NB4 (cell line): ENCODE measurements at regions not wholly inside any gene's neighbourhood (a gene's known extent, or its start where the extent isn't known, plus 50 kb on each side); places are given as distances from the start of the nearest gene placed in this dataset.

Source experiments
- DNase-seq: peaks from one replicate; pipeline ENCODE4 v3.0.0; 2010; ENCODE audit warnings: low read depth
- H3K4me3 ChIP-seq: one replicate; pipeline ENCODE4 v1.5.1; 2011; ENCODE audit warnings: mild to moderate bottlenecking, low read depth, low read length, moderate library complexity
- MYC ChIP-seq: IDR thresholded peaks from 2 replicates; pipeline ENCODE4 v1.6.1; 2011; ENCODE audit warnings: low read depth, low read length
- POLR2A ChIP-seq: IDR thresholded peaks from 2 replicates; pipeline ENCODE4 v1.6.1; 2011; ENCODE audit warnings: mild to moderate bottlenecking; ENCODE audit not compliant: insufficient read length; ENCODE audit errors: extremely low read depth
- TF ChIP-seq, protein P1 (sequence below): IDR thresholded peaks from one replicate; pipeline ENCODE4 v1.5.1; 2012; ENCODE audit warnings: low read depth, low read length
- TF ChIP-seq, protein P2 (sequence below): IDR thresholded peaks from 2 replicates; pipeline ENCODE4 v1.6.1; 2011; ENCODE audit warnings: low read depth, low read length

DNA sequence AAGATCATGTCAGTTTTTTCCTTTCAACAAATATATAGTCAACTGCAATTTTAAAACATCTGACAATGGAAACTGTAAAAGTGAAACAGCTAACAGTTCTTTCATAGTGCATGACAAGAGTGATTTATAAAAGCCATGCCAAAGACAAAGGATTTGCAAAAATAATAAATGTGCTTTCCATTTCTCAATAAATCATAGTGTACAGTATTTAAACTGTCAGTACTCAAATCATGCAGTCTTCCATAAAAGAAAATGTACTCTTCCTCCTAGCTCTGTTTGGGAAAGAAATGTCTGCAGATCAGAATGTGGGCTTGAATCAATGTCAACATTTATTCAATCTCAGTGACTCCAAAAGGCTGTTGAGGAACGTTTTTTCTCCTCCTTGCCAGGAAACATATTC is 131.7 kb upstream of the PDE1A start:
- TF ChIP-seq, protein P1, sequence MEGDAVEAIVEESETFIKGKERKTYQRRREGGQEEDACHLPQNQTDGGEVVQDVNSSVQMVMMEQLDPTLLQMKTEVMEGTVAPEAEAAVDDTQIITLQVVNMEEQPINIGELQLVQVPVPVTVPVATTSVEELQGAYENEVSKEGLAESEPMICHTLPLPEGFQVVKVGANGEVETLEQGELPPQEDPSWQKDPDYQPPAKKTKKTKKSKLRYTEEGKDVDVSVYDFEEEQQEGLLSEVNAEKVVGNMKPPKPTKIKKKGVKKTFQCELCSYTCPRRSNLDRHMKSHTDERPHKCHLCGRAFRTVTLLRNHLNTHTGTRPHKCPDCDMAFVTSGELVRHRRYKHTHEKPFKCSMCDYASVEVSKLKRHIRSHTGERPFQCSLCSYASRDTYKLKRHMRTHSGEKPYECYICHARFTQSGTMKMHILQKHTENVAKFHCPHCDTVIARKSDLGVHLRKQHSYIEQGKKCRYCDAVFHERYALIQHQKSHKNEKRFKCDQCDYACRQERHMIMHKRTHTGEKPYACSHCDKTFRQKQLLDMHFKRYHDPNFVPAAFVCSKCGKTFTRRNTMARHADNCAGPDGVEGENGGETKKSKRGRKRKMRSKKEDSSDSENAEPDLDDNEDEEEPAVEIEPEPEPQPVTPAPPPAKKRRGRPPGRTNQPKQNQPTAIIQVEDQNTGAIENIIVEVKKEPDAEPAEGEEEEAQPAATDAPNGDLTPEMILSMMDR: no peak
- no peak for TF ChIP-seq POLR2A
- no peak overlapping the region for H3K4me3 ChIP-seq
- DNase-seq: no peak

DNA sequence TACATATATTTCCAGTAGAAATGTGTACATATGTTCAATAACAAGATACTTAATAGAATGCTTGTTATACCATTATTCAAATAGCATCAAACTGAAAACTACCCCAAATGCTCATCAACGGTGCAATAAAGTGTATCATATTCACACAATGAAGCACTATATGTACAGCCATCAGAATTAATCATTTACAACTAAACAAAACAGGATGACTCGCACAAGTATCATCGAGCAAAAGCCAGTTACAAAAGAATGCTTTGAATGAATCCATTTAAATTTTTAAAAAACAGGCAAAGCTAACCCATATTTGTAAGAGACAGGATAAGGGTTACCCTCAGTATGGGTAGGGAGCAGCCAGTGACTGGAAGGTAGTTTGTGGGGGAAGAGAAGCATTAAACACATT is 132.8 kb upstream of the PDE1A start:
- TF ChIP-seq MYC (no peak), POLR2A (no peak)
- TF ChIP-seq, protein P1: no peak
- TF ChIP-seq, protein P2, sequence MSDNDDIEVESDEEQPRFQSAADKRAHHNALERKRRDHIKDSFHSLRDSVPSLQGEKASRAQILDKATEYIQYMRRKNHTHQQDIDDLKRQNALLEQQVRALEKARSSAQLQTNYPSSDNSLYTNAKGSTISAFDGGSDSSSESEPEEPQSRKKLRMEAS: no peak
- DNase-seq: no peak

DNA sequence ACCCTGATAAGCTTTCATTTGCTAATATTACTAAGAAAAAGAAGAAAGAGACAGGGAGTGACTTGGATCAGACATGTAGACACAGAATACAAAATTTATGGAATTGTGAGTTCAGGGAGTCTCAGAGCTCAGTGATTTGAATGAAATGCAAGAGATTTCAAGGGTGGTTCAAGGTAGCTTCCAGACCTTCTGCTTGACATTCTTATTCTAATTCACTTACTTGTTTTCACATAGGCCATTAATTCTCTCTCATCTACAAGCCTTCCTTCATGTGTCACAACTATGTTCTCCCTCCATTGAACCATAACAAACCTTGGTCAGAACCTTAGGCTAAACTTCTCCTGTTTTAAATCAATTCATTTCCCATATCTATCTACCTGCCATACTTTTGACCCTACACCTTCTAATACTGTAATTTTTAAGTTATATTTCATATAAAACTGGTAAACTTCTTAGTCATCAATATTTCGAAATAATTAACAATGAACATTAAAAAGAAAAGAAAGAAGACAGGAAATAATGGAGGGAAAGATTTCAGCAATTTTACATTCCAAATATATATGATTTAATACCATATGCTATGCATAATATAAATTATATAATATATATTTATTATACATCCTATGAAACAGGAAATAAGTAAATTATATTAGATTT is 139.2 kb upstream of the PDE1A start:
- DNase-seq: no peak
- TF ChIP-seq, protein P1: no peak
- TF ChIP-seq, protein P2: no peak
- TF ChIP-seq MYC (no peak), POLR2A (no peak)
- H3K4me3 ChIP-seq: no peak overlapping the region

More for the DNA sequence above, 132.8 kb upstream of the PDE1A start:
- no peak overlapping the region for H3K4me3 ChIP-seq

DNA sequence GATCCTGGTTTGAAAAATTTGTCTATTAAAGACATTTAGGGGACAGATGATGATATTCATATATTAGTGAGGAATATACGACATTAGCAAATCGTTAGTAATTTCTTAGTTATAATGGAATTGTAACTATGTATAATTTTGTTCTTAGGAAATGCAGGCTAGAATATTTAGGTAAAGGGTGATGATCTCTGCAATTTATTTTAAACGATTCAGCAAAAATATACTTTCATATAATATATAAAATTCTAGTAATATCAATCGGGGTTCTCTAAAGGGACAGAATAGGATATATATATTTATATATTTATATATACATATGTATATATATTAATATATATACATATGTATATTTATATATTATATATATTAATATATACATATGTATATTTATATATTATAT is 142.5 kb upstream of the DNAJC10 start:
- no peak overlapping the region for H3K4me3 ChIP-seq
- DNase-seq: no peak
- TF ChIP-seq, protein P1: no peak
- TF ChIP-seq POLR2A: no peak
- TF ChIP-seq MYC: no peak
- TF ChIP-seq, protein P2: no peak

DNA sequence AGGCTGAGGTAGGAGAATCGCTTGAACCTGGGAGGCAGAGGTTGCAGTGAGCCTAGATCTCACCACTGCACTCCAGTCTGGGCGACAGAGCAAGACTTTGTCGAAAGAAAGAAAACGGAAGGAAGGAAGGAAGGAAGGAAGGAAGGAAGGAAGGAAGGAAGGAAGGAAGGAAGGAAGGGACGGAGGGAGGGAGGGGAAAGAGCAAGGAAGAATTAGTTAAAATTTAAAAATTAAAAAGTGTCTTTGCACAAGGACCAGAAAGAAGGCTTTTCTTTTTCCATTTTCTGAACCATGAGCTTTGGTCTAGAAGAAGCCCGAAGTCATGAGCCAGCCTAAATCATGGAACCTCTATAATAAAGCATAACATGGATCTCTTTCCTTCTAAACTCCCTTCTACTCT is 138.2 kb upstream of the DNAJC10 start:
- H3K4me3 ChIP-seq: no peak overlapping the region
- TF ChIP-seq MYC (no peak), POLR2A (no peak)
- TF ChIP-seq, protein P1: no peak
- TF ChIP-seq, protein P2: no peak
- DNase-seq: no peak
